HG02759 (cell line): ENCODE measurements at regions not wholly inside any gene's neighbourhood (a gene's known extent, or its start where the extent isn't known, plus 50 kb on each side); places are given as distances from the start of the nearest gene placed in this dataset.

ENCODE experiments used
- ATAC-seq: cut with Tn5 transposase; IDR thresholded peaks from one replicate; pipeline ENCODE4 v1.9.1; 2021; ENCODE audit warnings: mild to moderate bottlenecking, moderate library complexity; ENCODE audit not compliant: unreplicated experiment

- ATAC-seq, result no peak
These were observed 51.6 kb upstream of the SRGAP3 start for GRCh38 chr3:9301091-9301490.

- ATAC-seq, result no peak
These were observed 52.4 kb upstream of the SRGAP3 start for GRCh38 chr3:9301798-9302197.

GRCh38 chr3:9302425-9303181, 53.2 kb upstream of the SRGAP3 start:
- ATAC-seq, result peak; percentile 94

GRCh38 chr3:9308298-9308990, 54.4 kb upstream of the THUMPD3 start:
- ATAC-seq, result no peak

- ATAC-seq, result no peak
These were observed 52.8 kb upstream of the THUMPD3 start for GRCh38 chr3:9310043-9310442.

DNA sequence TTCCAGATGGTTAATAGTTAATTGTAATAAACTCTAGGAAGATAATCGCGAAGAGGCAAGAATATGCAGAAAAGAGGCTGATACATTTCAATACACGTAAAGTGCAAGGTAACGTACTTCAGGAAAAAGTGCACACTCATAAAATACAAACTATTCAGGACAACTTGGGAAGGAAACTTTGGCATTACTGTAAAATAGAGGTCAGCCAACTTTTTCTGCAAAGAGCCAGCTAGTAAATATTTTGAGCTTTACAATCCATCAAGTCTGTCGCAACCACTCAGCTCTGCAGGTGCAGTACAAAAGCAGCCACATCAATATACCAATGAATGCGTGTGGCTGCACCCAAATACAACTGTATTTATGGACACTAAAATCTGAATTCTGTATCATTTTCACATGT, 51.6 kb upstream of the THUMPD3 start:
- ATAC-seq, result no peak
